Stimulated activated CD4-positive, alpha-beta T cell treated with anti-CD3 and anti-CD28 coated beads, Interleukin-2, amount 100 ng/mL, for 4 hours (primary cell): ENCODE measurements at regions not wholly inside any gene's neighbourhood (a gene's known extent, or its start where the extent isn't known, plus 50 kb on each side); places are given as distances from the start of the nearest gene placed in this dataset.

Experiments
- DNase-seq: peaks from one replicate; pipeline ENCODE4 v3.0.0-alpha.2; 2020; ENCODE audit warnings: low read depth

GRCh38 chr4:3683744-3684421 lies 82.3 kb upstream of the ADRA2C start:
- no peak for DNase-seq

GRCh38 chr4:3683077-3683743 lies 83.0 kb upstream of the ADRA2C start:
- no peak for DNase-seq

GRCh38 chr4:3682236-3683076 lies 83.7 kb upstream of the ADRA2C start:
- DNase-seq, result no peak

GRCh38 chr4:3681191-3681590 lies 85.0 kb upstream of the ADRA2C start:
- no peak for DNase-seq

GRCh38 chr4:3680656-3681055 lies 85.5 kb upstream of the ADRA2C start:
- no peak for DNase-seq

- no peak for DNase-seq
Observed at GRCh38 chr4:3679851-3680311, 86.3 kb upstream of the ADRA2C start.

- DNase-seq, result no peak
Observed at GRCh38 chr4:3679071-3679825, 86.9 kb upstream of the ADRA2C start.

- no peak for DNase-seq
Observed at GRCh38 chr4:3677748-3678070, 88.5 kb upstream of the ADRA2C start.

- no peak for DNase-seq
Observed at GRCh38 chr4:3676907-3677747, 89.1 kb upstream of the ADRA2C start.

- DNase-seq, result no peak
Observed at GRCh38 chr4:3676196-3676595, 90.0 kb upstream of the ADRA2C start.

- DNase-seq, result no peak
Observed at GRCh38 chr4:3675251-3676115, 90.7 kb upstream of the ADRA2C start.

GRCh38 chr4:3674479-3674851 lies 91.7 kb upstream of the ADRA2C start:
- no peak for DNase-seq

GRCh38 chr4:3673716-3674478 lies 92.3 kb upstream of the ADRA2C start:
- no peak for DNase-seq

- no peak for DNase-seq
Observed at GRCh38 chr4:3673176-3673575, 93.0 kb upstream of the ADRA2C start.

- DNase-seq, result no peak
Observed at GRCh38 chr4:3672465-3672831, 93.7 kb upstream of the ADRA2C start.

GRCh38 chr4:3671571-3672464 lies 94.4 kb upstream of the ADRA2C start:
- no peak for DNase-seq

- DNase-seq, result no peak
Observed at GRCh38 chr4:3670521-3671519, 95.4 kb upstream of the ADRA2C start.
